Central memory CD4-positive, alpha-beta T cell (primary cell): ENCODE measurements at regions not wholly inside any gene's neighbourhood (a gene's known extent, or its start where the extent isn't known, plus 50 kb on each side); places are given as distances from the start of the nearest gene placed in this dataset.

Experiments
- DNase-seq: peaks from one replicate; pipeline ENCODE4 v3.0.0; 2022

DNA sequence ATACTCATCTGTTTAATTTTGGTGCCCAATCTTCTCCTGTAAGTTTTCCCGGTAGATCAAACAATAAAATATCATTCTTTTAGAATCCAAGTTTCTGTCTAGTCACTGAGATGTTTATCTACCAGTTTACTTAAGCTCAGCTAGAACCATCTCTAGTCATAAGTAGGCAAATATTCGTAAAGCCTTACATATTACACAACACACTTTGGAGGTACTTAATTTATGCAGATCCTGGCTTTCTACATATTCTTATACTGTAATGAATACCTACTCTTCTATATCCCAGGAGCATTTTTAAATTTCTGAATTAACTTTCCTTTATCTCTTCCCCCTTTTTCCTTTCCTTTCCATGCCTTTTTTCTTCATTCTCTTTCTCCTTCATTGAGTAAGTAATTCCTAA, 185.9 kb upstream of the ZBTB20 start:
- no peak for DNase-seq

DNA sequence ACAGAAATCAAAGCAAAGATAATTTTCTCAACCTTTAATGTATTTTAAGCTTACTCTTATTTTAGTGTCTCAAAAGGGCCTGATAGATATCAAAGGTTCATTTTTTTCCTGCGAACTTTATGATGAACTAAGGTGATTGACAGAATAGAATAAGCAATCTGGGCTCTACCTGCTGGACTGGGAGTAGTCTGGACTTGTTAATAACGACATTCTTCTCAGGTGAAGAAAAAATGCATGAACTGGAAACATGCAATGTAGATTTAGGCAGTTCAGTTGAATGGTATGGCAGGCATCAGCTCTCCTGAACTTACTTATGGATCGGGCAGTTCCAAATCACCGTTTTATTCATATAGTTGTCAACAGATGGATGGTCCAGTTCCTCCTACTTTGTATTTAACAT, 189.7 kb upstream of the ZBTB20 start:
- no peak for DNase-seq

DNA sequence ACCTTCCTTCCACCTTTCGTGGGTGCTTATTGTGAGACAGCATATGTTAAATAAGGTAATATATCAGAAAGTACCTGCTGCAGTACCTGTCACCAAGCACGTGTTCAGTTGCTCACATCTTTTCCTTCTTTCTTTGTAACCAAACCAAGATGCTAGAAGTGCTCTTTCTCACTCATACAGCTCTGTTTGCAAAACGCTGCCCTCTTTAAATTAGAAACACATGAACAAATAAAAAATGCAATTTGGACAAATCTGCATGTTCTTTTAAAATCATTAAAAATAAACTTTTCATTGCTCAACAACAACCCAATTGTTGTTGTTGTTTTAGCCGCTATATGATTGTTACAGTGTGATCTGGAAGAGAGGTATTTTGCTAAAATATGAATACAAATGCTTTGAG, 193.5 kb upstream of the ZBTB20 start:
- DNase-seq: no peak

DNA sequence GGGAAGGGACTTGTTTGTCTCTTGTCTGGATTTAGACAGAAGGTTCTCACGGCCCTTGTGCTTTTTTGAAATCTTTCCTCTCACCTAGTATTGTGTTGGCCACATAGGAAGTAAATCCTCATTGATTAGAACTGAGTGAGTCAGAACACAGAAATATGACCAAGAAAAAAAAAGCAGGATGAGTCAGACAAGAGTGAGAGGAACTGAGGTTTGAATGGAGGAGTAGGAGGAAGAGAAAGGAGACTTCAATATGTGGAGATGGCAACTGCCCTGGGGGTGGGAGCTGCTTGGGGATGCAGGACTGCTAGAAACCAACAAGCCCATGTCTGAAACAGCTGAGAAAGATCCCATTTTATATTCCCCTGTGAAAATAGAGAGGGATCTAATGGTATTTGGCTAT, 194.1 kb upstream of the ZBTB20 start:
- DNase-seq: no peak

DNA sequence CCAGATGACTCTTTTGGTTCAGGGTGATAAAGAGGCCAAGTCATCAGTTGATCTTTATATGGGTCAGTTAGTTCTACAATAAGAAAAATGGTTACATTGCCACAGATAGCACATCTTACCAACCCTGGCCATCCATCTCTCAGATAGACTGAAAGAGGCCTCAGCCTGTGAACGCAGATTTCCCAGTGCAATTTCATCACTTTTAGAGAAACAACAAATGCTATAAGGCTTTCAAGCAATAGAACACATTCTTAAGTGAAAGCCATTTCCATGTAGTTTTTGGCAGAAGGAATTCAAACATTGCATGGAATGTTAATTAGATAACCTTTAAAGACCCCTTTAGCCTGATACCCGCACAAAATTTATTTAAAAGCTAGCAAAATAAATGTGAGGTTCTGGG, 200.6 kb upstream of the ZBTB20 start:
- no peak for DNase-seq

DNA sequence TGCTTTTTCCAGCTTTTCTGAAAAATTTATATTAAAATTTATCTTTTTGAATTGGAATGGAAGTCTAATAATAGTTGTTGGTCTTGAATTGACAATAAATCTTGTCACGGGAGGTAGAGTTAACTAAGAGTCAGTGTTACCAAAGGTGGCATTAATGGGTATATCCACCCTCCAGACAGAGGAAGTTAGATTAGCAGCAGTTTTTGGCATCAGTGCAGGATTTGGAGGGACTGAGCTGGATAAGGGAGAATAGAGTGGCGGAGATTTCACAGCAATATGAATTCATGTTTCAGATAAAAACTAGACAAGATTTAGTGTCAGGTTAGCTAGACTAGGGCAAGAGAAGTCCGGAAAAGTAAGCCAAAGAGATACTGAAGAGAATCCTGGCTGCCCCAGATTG, 201.3 kb upstream of the ZBTB20 start:
- DNase-seq: no peak

DNA sequence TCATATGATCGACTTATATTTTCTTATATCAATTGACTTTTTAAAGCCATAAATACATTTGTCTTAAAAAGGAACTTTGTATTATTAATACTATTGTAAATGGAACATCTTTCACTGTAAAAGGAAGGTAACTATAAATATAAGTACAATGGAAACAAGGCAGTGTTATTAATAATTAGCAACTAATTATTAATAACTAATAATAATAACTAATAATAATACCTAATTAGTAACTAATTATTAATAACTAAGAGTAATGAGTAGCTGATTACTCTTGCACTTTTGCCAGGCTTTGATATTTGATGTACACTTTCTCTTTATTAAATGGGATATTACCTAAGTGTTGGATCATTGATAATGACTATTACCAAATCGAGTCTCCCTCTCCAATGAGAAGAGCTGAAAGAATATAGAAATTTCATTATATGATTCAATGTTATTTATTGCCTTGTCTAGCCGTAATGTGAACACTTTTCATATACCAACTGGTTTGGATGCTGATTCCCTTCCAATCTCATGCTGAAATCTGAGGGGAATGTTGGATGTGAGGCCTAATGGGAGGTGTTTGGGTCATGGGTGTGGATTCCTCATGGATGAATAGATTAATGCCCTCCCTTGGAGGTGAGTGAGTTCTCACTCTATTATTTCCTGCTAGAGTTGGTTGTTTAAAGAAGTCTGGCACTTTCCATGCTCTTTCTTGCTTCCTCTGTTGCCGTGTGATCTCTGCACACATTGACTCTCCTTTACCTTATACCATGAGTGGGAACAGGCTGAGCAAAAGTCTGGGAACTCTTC, 202.1 kb upstream of the ZBTB20 start:
- DNase-seq: no peak

DNA sequence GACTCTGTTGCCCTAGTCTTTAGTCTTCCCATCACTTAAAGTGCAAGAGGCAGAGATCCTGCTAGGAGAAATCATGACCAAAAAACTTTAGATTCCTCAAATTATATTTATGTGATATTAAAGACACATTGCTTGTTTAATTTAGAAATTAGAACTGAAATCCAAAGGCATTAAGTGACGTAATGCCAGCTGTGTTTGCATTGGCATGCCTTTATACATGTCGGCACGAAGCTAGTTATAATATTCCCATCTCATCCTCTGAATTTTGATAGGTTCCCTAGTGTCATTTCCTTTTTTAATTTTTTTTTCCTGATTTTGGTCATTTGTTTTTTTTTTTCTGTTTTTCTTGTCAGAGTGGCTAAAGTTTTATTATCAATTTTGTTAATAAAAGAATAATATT, 203.5 kb upstream of the ZBTB20 start:
- DNase-seq: no peak

DNA sequence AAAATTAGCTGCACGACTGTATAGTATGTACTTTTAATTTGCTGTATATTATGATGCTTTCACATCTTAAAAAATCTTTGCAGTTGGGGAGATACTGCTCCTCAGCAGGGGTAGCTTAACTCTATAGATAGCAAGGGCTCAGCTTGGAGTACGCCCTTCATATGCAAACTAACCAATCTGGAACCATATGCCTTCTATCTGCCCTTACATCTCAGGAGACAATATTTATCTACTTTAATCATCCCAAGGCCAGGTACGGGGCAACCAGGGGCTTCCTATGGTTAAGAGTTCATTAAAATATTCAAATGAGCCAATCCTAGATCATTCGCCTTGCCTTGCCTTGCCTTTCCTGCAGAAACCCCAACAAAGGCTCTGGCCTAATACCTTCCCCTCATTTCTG, 204.1 kb upstream of the ZBTB20 start:
- no peak for DNase-seq

DNA sequence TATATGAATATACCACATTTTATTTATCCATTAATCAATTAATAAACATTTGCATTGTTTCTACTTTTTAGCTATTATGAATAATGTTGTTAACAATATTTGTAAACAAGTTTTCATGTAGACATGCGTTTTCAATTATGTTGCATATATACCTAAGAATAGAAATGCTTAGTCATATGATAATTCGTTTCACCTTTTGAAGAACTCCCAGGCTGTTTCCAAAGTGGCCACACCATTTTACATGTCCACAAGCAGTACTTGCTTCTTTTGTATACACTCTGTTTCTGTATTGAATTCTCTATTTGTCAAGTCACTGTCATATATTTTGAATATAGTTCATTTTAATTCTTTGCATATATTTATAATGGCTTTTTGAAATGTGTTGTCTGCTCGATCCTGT, 206.9 kb upstream of the ZBTB20 start:
- DNase-seq: no peak

DNA sequence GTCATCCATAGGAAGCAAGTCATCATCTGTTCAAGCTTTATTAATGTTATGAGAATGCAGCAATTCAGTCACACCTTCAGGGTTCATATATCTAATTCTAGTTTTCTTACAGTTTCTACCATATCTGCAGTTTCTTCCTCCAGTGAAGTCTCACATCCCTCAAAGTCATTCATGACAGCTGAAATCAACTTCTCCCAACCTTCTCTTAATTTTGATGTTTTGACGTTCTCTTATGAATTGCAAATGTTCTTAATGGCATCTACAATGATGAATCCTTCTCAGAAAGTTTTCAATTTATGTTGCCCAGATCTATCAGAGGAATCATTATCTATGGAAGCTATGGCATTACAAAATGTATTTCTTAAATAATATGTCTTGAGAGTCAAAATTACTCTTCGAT, 210.4 kb upstream of the ZBTB20 start:
- no peak for DNase-seq

DNA sequence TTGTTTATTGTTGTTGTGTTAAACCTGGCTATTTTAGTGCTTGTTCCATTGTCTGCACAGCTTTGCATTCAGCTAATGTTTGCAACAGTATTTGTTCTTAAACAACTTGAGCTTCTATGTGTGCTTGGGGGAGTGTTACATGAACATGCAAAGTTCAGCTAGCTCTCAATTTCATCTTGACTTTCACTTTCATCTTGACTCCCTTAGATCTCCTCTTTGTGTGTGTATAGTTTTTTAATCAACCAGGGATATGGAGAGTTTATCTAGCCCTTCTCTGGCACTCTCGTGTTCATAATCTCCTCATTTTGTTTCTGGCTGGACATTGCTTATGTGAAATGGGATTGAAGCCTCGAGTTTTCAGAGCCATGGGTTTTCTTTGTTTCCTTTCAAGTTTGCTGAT, 212.4 kb upstream of the ZBTB20 start:
- DNase-seq: no peak

DNA sequence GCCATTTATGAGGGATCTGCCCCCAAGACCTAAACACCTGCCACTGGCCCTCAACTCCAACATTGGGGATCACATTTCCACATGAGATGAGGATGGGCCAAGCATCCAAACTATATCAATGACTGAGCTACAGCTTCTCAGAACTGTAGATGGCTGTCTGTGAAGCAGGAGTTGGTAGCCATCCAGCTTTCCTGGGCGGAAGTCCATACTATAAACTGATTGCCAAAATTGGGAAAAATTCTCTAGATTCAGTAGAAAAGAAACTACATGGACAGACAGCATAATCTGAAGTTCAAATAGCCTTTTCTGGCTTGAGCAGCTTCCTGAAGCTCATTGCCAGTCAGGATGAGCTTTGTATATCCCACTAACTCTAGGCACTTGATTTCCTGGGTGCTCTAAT, 214.7 kb upstream of the ZBTB20 start:
- no peak for DNase-seq

DNA sequence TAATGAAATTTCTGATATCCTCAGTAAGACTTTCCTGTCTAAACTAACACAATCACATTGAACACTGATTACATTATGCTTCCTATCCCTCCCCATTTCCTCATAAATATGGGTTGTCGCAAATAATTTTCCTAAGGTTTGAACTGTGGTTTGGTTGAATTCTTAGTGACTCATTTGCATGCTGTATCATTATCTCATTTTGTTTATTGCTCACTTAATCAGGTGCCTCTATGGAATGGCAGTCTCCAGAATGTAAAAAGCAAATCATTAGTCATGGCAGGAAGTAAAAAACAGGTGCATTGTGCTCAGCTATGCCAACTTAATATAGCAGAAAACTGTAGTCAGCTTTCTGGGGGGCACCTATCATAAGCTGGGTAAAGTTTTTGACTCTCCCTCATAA, 216.0 kb upstream of the ZBTB20 start:
- no peak for DNase-seq

DNA sequence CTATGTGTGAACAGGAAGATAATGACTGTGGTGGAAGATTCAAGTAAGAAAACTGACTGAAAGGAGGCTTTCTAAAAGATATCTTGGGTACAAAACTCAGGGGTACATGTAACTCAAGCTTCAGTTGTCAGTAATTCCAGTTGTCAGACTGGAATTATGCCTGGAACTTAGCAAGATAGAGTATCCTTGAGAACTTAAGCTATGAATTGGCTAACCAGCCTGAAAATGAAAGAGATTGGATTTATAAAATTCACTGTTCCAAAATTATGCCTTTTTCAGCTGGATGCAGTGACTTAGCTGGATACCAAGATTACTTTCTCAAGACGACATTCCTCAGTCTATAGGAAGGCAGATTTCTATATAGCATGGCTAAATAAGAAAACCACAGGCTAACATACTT, 221.9 kb upstream of the ZBTB20 start:
- DNase-seq: no peak

DNA sequence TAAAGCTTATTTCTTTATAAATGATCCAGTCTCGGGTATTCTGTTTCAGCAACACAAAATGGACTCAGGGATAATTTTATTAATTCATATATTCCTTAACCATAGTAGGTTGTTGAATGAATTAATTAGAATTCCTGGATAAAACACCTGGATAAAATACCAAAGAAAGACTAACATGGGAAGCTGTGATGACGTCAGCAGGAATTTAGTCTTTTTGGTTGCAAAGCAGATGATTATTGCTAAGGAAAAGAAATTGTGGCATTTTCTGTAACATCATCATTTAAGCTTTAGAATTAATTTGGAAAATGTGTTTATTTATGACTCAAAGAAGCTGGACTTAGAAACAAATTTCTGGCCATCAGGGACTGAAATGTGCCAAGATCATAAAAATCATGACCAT, 228.3 kb upstream of the ZBTB20 start:
- DNase-seq: no peak

DNA sequence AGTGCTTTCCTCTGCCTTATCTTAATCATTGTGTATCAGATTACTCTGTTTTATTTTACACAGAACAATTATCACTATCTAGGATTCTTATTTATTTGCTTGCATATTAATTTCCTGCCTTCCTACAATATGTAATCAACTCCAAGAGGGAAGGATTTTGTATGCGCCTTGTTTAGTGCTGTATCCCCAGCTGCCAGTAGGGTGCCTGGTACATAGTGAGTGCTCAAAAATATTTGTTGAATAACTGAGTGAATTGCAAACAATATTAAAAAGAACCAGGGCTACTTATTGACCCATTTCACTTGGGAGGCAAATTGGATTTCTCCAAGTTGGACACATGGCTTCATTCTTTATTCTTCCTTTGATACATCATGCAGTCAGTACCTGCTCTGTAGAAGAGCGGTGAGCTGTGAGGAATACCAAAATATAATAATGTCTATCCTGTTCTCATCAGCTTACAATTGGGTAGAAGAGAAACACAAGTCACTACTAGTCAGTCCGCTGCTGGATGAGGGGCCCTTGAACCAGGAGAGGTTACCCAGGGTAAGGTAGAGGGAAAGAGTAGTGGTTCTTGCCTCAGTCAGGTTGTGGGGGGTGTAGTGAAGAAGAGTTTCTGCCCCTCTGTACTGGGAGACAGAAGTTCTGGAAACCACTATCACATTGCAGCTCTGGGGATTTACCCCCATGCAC, 233.9 kb upstream of the ZBTB20 start:
- DNase-seq: no peak

DNA sequence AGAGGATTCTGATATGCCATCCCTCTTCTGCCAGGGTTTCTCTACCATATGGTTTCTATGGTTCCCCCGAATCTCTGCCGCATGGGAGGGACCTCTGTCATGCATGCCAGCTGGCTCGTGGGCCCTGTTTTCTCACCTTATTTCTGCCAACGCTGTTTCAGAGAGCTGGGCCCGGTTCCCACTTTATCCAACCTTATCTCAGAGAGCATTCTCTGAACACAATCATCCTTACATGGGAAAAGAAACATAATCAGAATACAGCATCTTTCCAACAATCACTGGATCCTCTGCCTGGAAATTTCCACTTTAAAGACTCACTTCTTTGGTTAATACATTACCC, 234.5 kb upstream of the ZBTB20 start:
- DNase-seq: no peak

DNA sequence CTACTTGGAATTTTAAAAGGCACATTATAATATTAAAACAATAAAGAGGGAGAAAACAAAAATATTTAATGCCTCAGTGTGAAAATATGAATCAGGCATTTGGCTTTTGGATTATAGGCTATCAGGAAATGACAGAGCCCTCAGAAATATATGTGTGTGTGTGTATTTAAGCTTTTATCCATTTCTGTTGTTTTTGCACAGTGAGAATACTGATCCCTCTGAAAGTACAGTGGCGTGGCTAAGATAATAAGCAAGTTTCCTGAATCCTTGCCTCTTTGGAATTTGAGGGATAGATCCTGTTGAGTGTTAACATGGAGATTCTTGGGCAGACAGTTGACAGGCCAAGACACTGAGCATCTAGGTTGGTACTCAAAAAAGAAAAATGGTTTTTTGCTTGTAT, 234.8 kb upstream of the ZBTB20 start:
- DNase-seq: no peak

DNA sequence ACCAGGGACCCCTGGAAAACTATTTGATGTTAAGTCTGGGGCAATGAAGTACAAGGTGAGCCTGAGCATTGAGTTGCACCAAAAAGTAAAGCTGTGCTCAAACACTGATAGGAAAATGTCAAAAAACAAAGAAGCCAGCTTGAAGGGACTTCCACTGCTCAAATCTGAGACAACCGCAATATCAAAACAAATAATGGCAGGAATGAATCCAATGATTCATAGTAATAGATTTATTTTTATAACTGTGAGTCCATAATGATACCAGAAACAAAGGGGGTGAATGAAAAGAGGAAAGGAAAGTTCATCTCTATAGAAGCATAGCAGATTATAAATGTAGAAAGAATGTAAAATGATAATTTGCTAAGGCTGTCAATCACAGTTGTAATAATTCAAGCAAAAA, 237.3 kb upstream of the ZBTB20 start:
- DNase-seq: no peak

DNA sequence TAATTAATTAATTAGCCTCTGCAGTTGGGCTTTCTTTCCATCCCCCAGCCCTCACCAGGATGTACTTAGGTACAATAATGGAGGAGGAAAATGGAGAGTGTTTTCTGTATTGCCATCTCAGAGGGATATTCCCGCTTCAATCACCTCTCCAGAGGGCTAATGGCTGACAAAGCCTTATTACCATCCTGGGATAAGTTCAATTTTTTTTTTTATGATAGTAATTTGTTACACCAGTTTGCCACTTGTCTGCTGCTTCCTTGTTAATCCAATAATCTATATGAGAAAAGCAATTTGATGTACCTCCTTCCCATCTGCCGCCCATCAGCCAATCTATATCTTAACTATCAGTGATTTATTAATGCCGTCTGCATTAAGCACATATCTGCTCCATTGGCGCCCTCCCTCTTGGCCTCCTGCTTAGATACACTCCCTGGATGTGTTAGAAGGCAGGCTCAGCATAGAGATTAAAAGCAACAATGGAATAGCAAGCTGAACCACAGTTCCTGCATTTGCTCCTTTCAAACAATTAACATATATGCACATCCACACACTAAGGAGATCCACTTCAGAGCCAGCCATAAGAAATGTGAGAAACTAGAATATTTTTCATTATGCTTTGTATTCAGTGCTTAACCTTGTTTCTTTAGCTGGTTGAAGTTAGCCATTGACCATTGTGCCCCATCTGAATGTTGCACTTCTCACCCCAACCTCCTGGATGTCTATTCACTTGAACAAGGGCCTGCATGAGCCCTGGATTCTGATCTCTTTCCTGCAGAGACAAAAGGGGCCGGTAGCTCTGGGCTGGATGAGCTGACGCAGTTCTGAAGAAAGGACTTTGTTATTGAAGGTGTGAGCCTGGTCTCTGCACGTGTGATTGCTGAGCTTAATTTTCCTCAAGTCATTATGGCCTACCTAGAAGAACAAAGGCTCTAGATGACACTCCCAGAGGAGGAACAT, 237.3 kb upstream of the GAP43 start:
- no peak for DNase-seq

DNA sequence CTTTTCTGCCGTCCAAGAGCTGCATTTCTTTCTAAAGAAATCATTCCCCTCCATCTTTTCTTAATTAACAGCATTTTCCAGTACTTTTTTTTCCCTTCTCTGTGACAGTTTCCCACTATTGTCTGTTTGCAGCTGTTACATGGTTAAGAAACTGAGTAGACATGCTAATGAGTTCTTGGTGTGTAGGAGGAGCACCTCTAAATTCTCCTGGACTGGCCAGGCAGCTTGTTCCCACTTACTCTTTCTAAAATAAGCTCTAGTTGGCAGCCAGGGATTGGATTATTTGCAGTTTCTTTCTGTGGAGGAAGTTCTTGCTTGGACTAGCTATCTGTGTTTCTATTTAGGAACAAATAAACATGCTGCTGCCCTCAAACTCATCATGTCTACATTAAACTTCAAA, 235.1 kb upstream of the GAP43 start:
- DNase-seq: no peak

DNA sequence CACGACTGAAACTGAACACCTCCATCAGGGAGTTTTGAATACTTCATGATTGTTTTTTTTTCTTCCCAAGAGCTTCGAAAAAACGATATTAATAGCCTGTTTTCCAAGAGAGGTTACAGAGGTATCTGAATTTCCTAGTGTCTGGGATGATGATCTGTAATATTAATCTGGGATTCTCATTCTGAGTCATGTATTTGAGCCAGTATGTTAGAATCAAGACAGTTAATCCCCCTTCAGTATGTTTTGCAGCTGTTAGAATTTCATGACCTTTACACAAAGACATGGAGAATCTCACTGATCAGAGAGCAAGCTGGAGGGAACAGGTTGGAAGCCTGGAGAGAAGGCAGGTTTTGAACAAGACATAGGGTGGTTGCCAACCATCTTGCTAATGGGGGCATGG, 234.5 kb upstream of the GAP43 start:
- no peak for DNase-seq

DNA sequence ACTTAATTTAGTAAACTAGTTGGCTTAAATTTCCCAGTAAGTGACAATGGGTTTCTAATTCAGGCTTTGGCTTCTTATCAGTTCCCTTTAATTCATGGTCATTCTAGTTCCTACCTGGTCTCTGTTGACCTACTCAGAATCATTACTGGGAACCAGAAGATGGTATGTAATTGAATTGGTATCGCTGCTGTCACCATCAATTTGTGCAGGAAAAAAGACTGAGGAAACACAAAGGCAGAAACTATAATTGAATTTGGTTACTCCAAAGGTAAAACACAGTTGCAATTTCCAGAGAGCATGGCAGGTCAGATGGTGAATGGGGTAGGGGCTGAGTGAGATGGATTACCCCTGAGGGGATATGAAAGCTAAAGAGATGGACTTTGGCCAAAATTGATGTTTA, 226.5 kb upstream of the GAP43 start:
- no peak for DNase-seq
